ENCODE measurements at regions not wholly inside any gene's neighbourhood (a gene's known extent, or its start where the extent isn't known, plus 50 kb on each side); places are given as distances from the start of the nearest gene placed in this dataset.

DNA sequence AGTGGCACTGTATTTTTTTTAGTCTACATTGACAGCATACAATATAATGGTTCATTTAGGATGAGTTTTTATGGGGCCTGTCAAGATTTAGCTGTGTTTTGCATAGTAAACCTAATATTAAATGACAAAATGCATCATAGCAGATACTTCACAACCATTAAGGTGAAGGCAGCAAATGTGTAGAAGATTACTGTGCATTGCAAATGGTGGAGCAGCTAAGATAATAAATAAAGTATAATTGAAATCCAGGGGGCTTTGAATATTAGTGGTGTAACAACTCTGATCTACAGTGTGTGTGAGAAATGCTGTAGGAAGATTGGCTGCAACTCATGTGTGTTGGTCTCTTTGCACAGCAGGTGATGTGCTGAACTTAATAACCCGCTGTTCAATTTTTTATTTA, 801.9 kb upstream of the CITED2 start:
- H3K27ac ChIP-seq (ENCODE audit: low read length): no peak overlapping the region

DNA sequence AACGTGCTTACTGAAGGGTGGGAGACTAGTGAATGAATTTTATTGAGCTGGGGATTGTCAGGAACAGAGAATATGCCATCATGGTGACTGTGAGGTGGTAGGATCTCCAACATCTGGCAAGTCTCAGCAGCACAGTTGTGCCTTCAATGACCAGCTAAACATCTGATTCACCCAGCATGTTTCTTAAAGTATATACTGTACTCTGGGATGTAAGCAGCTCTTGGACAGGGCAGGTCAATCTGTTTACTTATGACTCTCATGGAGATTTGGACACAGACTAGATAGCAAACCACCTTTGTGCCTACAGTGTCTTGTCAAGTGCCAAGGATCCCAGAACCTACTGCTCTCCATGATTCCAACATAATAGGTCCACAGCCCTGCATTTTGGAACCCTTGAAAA, 801.0 kb upstream of the CITED2 start:
- no peak overlapping the region for H2AFZ ChIP-seq (ENCODE audit: low read depth, low read length)
- H3K27me3 ChIP-seq (ENCODE audit: insufficient read depth, low read depth, low read length): no peaks in the 10 kb centered on the region
- no peaks in the 10 kb centered on the region for H4K20me1 ChIP-seq (ENCODE audit: insufficient read depth)
- H3K4me2 ChIP-seq (ENCODE audit: low read length): no peak overlapping the region
- no peak overlapping the region for H3K4me3 ChIP-seq (ENCODE audit: low read length)
- no peaks in the 10 kb centered on the region for H3K79me2 ChIP-seq (replicated peaks; ENCODE audit: insufficient read depth, low read length)
- no peak overlapping the region for H3K27ac ChIP-seq (ENCODE audit: low read length)
- no peak overlapping the region for H3K9ac ChIP-seq (ENCODE audit: low read length)
- TF ChIP-seq EZH2 (IDR thresholded peaks at IDR 0.05; ENCODE audit: borderline replicate concordance, insufficient read depth, low read length, poor library complexity, severe bottlenecking) (no peak), MXI1 (conservative IDR thresholded peaks at IDR 0.05; ENCODE audit: poor library complexity, severe bottlenecking) (no peak), TAF1 (IDR thresholded peaks at IDR 0.05; ENCODE audit: low read depth) (no peak), EP300 (conservative IDR thresholded peaks at IDR 0.05; ENCODE audit: poor library complexity, severe bottlenecking) (no peak), SMC3 (conservative IDR thresholded peaks at IDR 0.05; ENCODE audit: poor library complexity) (no peak), RAD21 (conservative IDR thresholded peaks at IDR 0.05) (no peak)
- TF ChIP-seq, protein P1, sequence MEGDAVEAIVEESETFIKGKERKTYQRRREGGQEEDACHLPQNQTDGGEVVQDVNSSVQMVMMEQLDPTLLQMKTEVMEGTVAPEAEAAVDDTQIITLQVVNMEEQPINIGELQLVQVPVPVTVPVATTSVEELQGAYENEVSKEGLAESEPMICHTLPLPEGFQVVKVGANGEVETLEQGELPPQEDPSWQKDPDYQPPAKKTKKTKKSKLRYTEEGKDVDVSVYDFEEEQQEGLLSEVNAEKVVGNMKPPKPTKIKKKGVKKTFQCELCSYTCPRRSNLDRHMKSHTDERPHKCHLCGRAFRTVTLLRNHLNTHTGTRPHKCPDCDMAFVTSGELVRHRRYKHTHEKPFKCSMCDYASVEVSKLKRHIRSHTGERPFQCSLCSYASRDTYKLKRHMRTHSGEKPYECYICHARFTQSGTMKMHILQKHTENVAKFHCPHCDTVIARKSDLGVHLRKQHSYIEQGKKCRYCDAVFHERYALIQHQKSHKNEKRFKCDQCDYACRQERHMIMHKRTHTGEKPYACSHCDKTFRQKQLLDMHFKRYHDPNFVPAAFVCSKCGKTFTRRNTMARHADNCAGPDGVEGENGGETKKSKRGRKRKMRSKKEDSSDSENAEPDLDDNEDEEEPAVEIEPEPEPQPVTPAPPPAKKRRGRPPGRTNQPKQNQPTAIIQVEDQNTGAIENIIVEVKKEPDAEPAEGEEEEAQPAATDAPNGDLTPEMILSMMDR (IDR thresholded peaks at IDR 0.05; ENCODE audit: poor library complexity, severe bottlenecking): no peak
- TF ChIP-seq, protein P2, sequence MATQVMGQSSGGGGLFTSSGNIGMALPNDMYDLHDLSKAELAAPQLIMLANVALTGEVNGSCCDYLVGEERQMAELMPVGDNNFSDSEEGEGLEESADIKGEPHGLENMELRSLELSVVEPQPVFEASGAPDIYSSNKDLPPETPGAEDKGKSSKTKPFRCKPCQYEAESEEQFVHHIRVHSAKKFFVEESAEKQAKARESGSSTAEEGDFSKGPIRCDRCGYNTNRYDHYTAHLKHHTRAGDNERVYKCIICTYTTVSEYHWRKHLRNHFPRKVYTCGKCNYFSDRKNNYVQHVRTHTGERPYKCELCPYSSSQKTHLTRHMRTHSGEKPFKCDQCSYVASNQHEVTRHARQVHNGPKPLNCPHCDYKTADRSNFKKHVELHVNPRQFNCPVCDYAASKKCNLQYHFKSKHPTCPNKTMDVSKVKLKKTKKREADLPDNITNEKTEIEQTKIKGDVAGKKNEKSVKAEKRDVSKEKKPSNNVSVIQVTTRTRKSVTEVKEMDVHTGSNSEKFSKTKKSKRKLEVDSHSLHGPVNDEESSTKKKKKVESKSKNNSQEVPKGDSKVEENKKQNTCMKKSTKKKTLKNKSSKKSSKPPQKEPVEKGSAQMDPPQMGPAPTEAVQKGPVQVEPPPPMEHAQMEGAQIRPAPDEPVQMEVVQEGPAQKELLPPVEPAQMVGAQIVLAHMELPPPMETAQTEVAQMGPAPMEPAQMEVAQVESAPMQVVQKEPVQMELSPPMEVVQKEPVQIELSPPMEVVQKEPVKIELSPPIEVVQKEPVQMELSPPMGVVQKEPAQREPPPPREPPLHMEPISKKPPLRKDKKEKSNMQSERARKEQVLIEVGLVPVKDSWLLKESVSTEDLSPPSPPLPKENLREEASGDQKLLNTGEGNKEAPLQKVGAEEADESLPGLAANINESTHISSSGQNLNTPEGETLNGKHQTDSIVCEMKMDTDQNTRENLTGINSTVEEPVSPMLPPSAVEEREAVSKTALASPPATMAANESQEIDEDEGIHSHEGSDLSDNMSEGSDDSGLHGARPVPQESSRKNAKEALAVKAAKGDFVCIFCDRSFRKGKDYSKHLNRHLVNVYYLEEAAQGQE (IDR thresholded peaks at IDR 0.05; ENCODE audit: borderline replicate concordance): no peak
- H3K36me3 ChIP-seq (ENCODE audit: insufficient read depth, low read length): no peaks in the 10 kb centered on the region
- no peaks in the 10 kb centered on the region for H3F3A ChIP-seq (ENCODE audit: insufficient read depth, low read length, poor library complexity, severe bottlenecking)
- no peaks in the 10 kb centered on the region for H3K9me3 ChIP-seq (ENCODE audit: low read length)
- H3K9me2 ChIP-seq (ENCODE audit: insufficient read depth, low read length): no peaks in the 10 kb centered on the region

More for the DNA sequence above, 801.9 kb upstream of the CITED2 start:
- Histone ChIP-seq H3K36me3 (ENCODE audit: insufficient read depth, low read length) (no peaks in the 10 kb centered on the region), H2AFZ (ENCODE audit: low read depth, low read length) (no peak overlapping the region), H3K9me2 (ENCODE audit: insufficient read depth, low read length) (no peaks in the 10 kb centered on the region), H3F3A (ENCODE audit: insufficient read depth, low read length, poor library complexity, severe bottlenecking) (no peaks in the 10 kb centered on the region), H3K9ac (ENCODE audit: low read length) (no peak overlapping the region), H3K4me2 (ENCODE audit: low read length) (no peak overlapping the region), H3K9me3 (ENCODE audit: low read length) (no peaks in the 10 kb centered on the region), H3K4me3 (ENCODE audit: low read length) (no peak overlapping the region), H3K79me2 (replicated peaks; ENCODE audit: insufficient read depth, low read length) (no peaks in the 10 kb centered on the region), H3K27me3 (ENCODE audit: insufficient read depth, low read depth, low read length) (no peaks in the 10 kb centered on the region), H4K20me1 (ENCODE audit: insufficient read depth) (no peaks in the 10 kb centered on the region)
- TF ChIP-seq EZH2 (IDR thresholded peaks at IDR 0.05; ENCODE audit: borderline replicate concordance, insufficient read depth, low read length, poor library complexity, severe bottlenecking) (no peak), SMC3 (conservative IDR thresholded peaks at IDR 0.05; ENCODE audit: poor library complexity) (no peak), RAD21 (conservative IDR thresholded peaks at IDR 0.05) (no peak), EP300 (conservative IDR thresholded peaks at IDR 0.05; ENCODE audit: poor library complexity, severe bottlenecking) (no peak), POLR2AphosphoS5 (IDR thresholded peaks at IDR 0.05) (no peak), TAF1 (IDR thresholded peaks at IDR 0.05; ENCODE audit: low read depth) (no peak), MXI1 (conservative IDR thresholded peaks at IDR 0.05; ENCODE audit: poor library complexity, severe bottlenecking) (no peak)
- TF ChIP-seq, protein P2 (IDR thresholded peaks at IDR 0.05; ENCODE audit: borderline replicate concordance): no peak
- TF ChIP-seq, protein P1 (IDR thresholded peaks at IDR 0.05; ENCODE audit: poor library complexity, severe bottlenecking): no peak

All from neural cell (in vitro differentiated cells).